ENCODE measurements at regions not wholly inside any gene's neighbourhood (a gene's known extent, or its start where the extent isn't known, plus 50 kb on each side); places are given as distances from the start of the nearest gene placed in this dataset.

- TF ChIP-seq POLR2AphosphoS5 (IDR thresholded peaks at IDR 0.05; ENCODE audit: borderline replicate concordance, low read depth, low read length) (no peak), EZH2 (IDR thresholded peaks at IDR 0.05) (no peak), FOXP2 (optimal IDR thresholded peaks at IDR 0.05; ENCODE audit: control extremely low read depth, extremely low read length, insufficient read depth) (no peak)
These were observed 73.3 kb upstream of the SHANK2 start for GRCh38 chr11:71325418-71326327.

Data from SK-N-MC (cell line).